ENCODE measurements at regions not wholly inside any gene's neighbourhood (a gene's known extent, or its start where the extent isn't known, plus 50 kb on each side); places are given as distances from the start of the nearest gene placed in this dataset.

- no peak for TF ChIP-seq TAF1 (IDR thresholded peaks at IDR 0.05; ENCODE audit: borderline replicate concordance, insufficient read depth, low read length)
- no peak for TF ChIP-seq FOXP2 (optimal IDR thresholded peaks at IDR 0.05; ENCODE audit: borderline replicate concordance, extremely low read depth, extremely low read length, insufficient read depth)
- no peak for TF ChIP-seq POLR2AphosphoS5 (IDR thresholded peaks at IDR 0.05; ENCODE audit: low read depth, low read length)
- no peak for TF ChIP-seq SIN3A (IDR thresholded peaks at IDR 0.05; ENCODE audit: borderline replicate concordance, insufficient read depth, low read length)
- no peak for TF ChIP-seq REST (IDR thresholded peaks at IDR 0.05; ENCODE audit: insufficient read depth in 1 of 2, low read depth in 2 of 2, low read length in 2 of 2)
These were observed 1519.5 kb upstream of the SEL1L start for GRCh38 chr14:83053022-83053710.

GRCh38 chr14:83058068-83058467 lies 1524.4 kb upstream of the SEL1L start:
- TF ChIP-seq TAF1 (IDR thresholded peaks at IDR 0.05; ENCODE audit: borderline replicate concordance, insufficient read depth, low read length): no peak
- no peak for TF ChIP-seq POLR2AphosphoS5 (IDR thresholded peaks at IDR 0.05; ENCODE audit: low read depth, low read length)
- no peak for TF ChIP-seq SIN3A (IDR thresholded peaks at IDR 0.05; ENCODE audit: borderline replicate concordance, insufficient read depth, low read length)
- no peak for TF ChIP-seq REST (IDR thresholded peaks at IDR 0.05; ENCODE audit: insufficient read depth in 1 of 2, low read depth in 2 of 2, low read length in 2 of 2)
- no peak for TF ChIP-seq FOXP2 (optimal IDR thresholded peaks at IDR 0.05; ENCODE audit: borderline replicate concordance, extremely low read depth, extremely low read length, insufficient read depth)

- TF ChIP-seq FOXP2 (optimal IDR thresholded peaks at IDR 0.05; ENCODE audit: borderline replicate concordance, extremely low read depth, extremely low read length, insufficient read depth) (no peak), REST (IDR thresholded peaks at IDR 0.05; ENCODE audit: insufficient read depth in 1 of 2, low read depth in 2 of 2, low read length in 2 of 2) (no peak), POLR2AphosphoS5 (IDR thresholded peaks at IDR 0.05; ENCODE audit: low read depth, low read length) (no peak), SIN3A (IDR thresholded peaks at IDR 0.05; ENCODE audit: borderline replicate concordance, insufficient read depth, low read length) (no peak), TAF1 (IDR thresholded peaks at IDR 0.05; ENCODE audit: borderline replicate concordance, insufficient read depth, low read length) (no peak)
These were observed 1538.3 kb upstream of the SEL1L start for GRCh38 chr14:83071888-83072501.

GRCh38 chr14:83085136-83085535 lies 1551.5 kb upstream of the SEL1L start:
- TF ChIP-seq SIN3A (IDR thresholded peaks at IDR 0.05; ENCODE audit: borderline replicate concordance, insufficient read depth, low read length) (no peak), REST (IDR thresholded peaks at IDR 0.05; ENCODE audit: insufficient read depth in 1 of 2, low read depth in 2 of 2, low read length in 2 of 2) (no peak)
